Osteocyte (in vitro differentiated cells): ENCODE measurements at regions not wholly inside any gene's neighbourhood (a gene's known extent, or its start where the extent isn't known, plus 50 kb on each side); places are given as distances from the start of the nearest gene placed in this dataset.
"Not testable (repeated sequence)": the region's sequence is repeated elsewhere in the genome, so short reads cannot be mapped to it uniquely, and the experiment has no call there.

Source experiments
- DNase-seq: peaks from one replicate; pipeline ENCODE4 v3.0.0; 2021; ENCODE audit warnings: mixed read lengths; ENCODE audit not compliant: unreplicated experiment; ENCODE audit errors: extremely low spot score
- H3K27ac Mint-ChIP-seq: one replicate; pipeline ENCODE4 v1.8.0; 2021; ENCODE audit warnings: mild to moderate bottlenecking, mixed read lengths; ENCODE audit not compliant: unreplicated experiment
- H3K27me3 Mint-ChIP-seq: one replicate; pipeline ENCODE4 v1.8.0; 2021; ENCODE audit warnings: mixed read lengths; ENCODE audit not compliant: unreplicated experiment
- H3K36me3 Mint-ChIP-seq: one replicate; pipeline ENCODE4 v1.8.0; 2021; ENCODE audit warnings: mixed read lengths; ENCODE audit not compliant: unreplicated experiment
- H3K4me1 Mint-ChIP-seq: one replicate; pipeline ENCODE4 v1.8.0; 2021; ENCODE audit warnings: mixed read lengths; ENCODE audit not compliant: unreplicated experiment
- H3K4me3 Mint-ChIP-seq: one replicate; pipeline ENCODE4 v1.8.0; 2021; ENCODE audit warnings: mild to moderate bottlenecking, moderate library complexity, mixed read lengths; ENCODE audit not compliant: unreplicated experiment
- H3K9me3 Mint-ChIP-seq: one replicate; pipeline ENCODE4 v1.8.0; 2021; ENCODE audit warnings: mixed read lengths; ENCODE audit not compliant: unreplicated experiment
- CTCF ChIP-seq: fragments of 200-600 bp; sonication (generic); IDR thresholded peaks from 2 replicates; pipeline ENCODE4 v1.5.0; 2021; ENCODE audit warnings: antibody characterized with exemption, mild to moderate bottlenecking, moderate library complexity

GRCh38 chr21:27329255-27329851 lies 362.5 kb upstream of the ADAMTS5 start:
- TF ChIP-seq CTCF, result no peak
- Mint-ChIP-seq H3K27me3 (no peaks in the 10 kb centered on the region), H3K27ac (peak overlapping the region; percentile 75), H3K4me1 (peaks cover 16% of the 10 kb centered on the region), H3K4me3 (peak overlapping the region; percentile 11), H3K36me3 (peaks cover 4% of the 10 kb centered on the region), H3K9me3 (peaks cover 17% of the 10 kb centered on the region)
- no peak for DNase-seq

GRCh38 chr21:27326301-27326700 lies 359.4 kb upstream of the ADAMTS5 start:
- no peak overlapping the region for H3K4me3 Mint-ChIP-seq
- no peaks in the 10 kb centered on the region for H3K27me3 Mint-ChIP-seq
- H3K9me3 Mint-ChIP-seq, result peaks cover 4% of the 10 kb centered on the region
- H3K4me1 Mint-ChIP-seq, result peaks cover 14% of the 10 kb centered on the region
- H3K36me3 Mint-ChIP-seq, result peaks cover 2% of the 10 kb centered on the region
- no peak overlapping the region for H3K27ac Mint-ChIP-seq
- no peak for DNase-seq
- no peak for TF ChIP-seq CTCF

- H3K27ac Mint-ChIP-seq, result no peak overlapping the region
- H3K36me3 Mint-ChIP-seq, result no peaks in the 10 kb centered on the region
- no peaks in the 10 kb centered on the region for H3K27me3 Mint-ChIP-seq
- peaks cover 5% of the 10 kb centered on the region for H3K4me1 Mint-ChIP-seq
- TF ChIP-seq CTCF, result no peak
- no peak overlapping the region for H3K4me3 Mint-ChIP-seq
- no peak for DNase-seq
- peaks cover 4% of the 10 kb centered on the region for H3K9me3 Mint-ChIP-seq
These were observed 356.4 kb upstream of the ADAMTS5 start for GRCh38 chr21:27323331-27323730.

DNA sequence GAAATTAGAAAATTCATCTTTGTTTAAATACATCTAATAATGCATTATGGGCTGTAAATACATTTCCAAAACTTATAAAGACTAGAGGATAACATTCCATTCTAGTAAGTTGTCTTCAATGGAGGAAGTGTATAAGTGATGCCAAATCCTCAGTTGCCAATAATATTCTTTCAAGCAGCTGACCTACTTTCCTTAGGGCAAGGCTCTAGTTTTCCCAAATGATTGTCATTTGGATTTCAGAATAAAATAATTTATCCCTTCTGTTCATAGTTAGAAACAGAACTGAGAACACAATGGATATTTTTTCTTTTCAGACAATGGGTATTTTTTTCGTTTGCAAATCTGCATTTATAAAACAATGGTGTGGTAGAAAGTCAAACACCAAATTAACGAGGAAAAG lies 354.9 kb upstream of the ADAMTS5 start:
- Mint-ChIP-seq H3K9me3 (peaks cover 4% of the 10 kb centered on the region), H3K4me1 (peaks cover 5% of the 10 kb centered on the region), H3K27ac (no peak overlapping the region), H3K27me3 (no peaks in the 10 kb centered on the region), H3K36me3 (no peaks in the 10 kb centered on the region), H3K4me3 (no peak overlapping the region)
- TF ChIP-seq CTCF, result no peak
- no peak for DNase-seq

- no peaks in the 10 kb centered on the region for H3K36me3 Mint-ChIP-seq
- H3K9me3 Mint-ChIP-seq, result peaks cover 4% of the 10 kb centered on the region
- no peak overlapping the region for H3K4me3 Mint-ChIP-seq
- H3K4me1 Mint-ChIP-seq, result no peaks in the 10 kb centered on the region
- H3K27ac Mint-ChIP-seq, result no peak overlapping the region
- DNase-seq, result no peak
- TF ChIP-seq CTCF, result no peak
- no peaks in the 10 kb centered on the region for H3K27me3 Mint-ChIP-seq
These were observed 354.0 kb upstream of the ADAMTS5 start for GRCh38 chr21:27320868-27321267.

DNA sequence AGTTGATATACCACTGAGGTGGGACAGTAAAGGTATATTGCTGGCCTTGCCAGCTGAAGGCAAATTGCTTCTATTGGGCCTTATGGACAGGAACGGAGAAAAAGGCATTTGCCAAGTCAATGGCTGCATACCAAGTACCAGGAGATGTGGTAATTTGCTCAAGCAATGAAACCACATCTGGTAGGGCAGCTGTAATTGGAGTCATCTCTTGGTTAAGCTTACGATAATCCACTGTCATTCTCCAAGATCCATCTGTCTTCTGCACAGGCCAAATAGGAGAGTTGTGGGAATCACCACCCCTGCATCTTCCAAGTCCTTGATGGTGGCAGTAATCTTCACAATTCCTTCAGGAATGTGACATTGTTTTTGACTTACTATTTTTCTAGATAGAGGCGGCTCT lies 350.7 kb upstream of the ADAMTS5 start:
- not testable (repeated sequence) for H3K27me3 Mint-ChIP-seq, H3K27ac Mint-ChIP-seq, DNase-seq, H3K36me3 Mint-ChIP-seq, H3K4me3 Mint-ChIP-seq, H3K4me1 Mint-ChIP-seq
- H3K9me3 Mint-ChIP-seq, result peaks cover 19% of the 10 kb centered on the region
